22Rv1 (cell line): ENCODE measurements at regions not wholly inside any gene's neighbourhood (a gene's known extent, or its start where the extent isn't known, plus 50 kb on each side); places are given as distances from the start of the nearest gene placed in this dataset.
"Not testable (repeated sequence)": the region's sequence is repeated elsewhere in the genome, so short reads cannot be mapped to it uniquely, and the experiment has no call there.

ENCODE experiments used
- H3K27ac ChIP-seq: fragments of 450-650 bp; 2 replicates; pipeline ENCODE4 v1.5.1; 2017
- ZFX ChIP-seq: fragments of 450-650 bp; IDR thresholded peaks from 2 replicates; pipeline ENCODE4 v1.6.1; 2017; ENCODE audit warnings: antibody characterized with exemption, borderline replicate concordance
- TF ChIP-seq, protein P1 (sequence below): fragments of 450-650 bp; IDR thresholded peaks from 2 replicates; pipeline ENCODE4 v1.5.1; 2017; ENCODE audit warnings: mild to moderate bottlenecking

GRCh38 chr12:83904175-83904574 is 1008.4 kb downstream of the SLC6A15 start:
- TF ChIP-seq ZFX: no peak
- TF ChIP-seq, protein P1, sequence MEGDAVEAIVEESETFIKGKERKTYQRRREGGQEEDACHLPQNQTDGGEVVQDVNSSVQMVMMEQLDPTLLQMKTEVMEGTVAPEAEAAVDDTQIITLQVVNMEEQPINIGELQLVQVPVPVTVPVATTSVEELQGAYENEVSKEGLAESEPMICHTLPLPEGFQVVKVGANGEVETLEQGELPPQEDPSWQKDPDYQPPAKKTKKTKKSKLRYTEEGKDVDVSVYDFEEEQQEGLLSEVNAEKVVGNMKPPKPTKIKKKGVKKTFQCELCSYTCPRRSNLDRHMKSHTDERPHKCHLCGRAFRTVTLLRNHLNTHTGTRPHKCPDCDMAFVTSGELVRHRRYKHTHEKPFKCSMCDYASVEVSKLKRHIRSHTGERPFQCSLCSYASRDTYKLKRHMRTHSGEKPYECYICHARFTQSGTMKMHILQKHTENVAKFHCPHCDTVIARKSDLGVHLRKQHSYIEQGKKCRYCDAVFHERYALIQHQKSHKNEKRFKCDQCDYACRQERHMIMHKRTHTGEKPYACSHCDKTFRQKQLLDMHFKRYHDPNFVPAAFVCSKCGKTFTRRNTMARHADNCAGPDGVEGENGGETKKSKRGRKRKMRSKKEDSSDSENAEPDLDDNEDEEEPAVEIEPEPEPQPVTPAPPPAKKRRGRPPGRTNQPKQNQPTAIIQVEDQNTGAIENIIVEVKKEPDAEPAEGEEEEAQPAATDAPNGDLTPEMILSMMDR: no peak
- no peak overlapping the region for H3K27ac ChIP-seq

- TF ChIP-seq ZFX: no peak
- no peak overlapping the region for H3K27ac ChIP-seq
These were observed 1016.2 kb downstream of the SLC6A15 start for GRCh38 chr12:83896416-83896815.

DNA sequence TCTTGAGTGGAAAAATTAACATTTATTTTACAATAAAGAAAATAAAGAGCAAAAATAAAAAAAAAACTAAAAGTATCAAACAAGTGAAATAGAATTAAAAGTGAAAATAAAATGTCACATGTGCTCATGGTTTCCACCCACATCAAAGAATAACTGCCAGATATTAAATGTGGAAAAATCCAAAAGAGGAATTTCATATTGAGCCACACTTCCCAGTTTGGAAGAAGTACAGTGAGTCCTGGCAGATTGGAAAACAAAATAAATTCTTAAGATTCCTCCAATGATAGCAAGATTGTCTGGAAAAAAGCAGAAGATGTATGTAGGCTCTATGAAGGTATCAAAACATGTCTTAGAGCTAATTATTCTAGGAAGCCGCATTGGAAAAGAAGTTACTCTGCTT is 1019.5 kb downstream of the SLC6A15 start:
- H3K27ac ChIP-seq: no peak overlapping the region
- TF ChIP-seq, protein P1: no peak
- TF ChIP-seq ZFX: no peak

- TF ChIP-seq, protein P1: no peak
- TF ChIP-seq ZFX: no peak
- no peak overlapping the region for H3K27ac ChIP-seq
These were observed 1022.9 kb downstream of the SLC6A15 start for GRCh38 chr12:83889745-83890144.

- no peak overlapping the region for H3K27ac ChIP-seq
- TF ChIP-seq, protein P1: no peak
- no peak for TF ChIP-seq ZFX
These were observed 1026.1 kb downstream of the SLC6A15 start for GRCh38 chr12:83886479-83886878.

GRCh38 chr12:83870921-83871599 is 1041.5 kb downstream of the SLC6A15 start:
- not testable (repeated sequence) for H3K27ac ChIP-seq

- no peak overlapping the region for H3K27ac ChIP-seq
- TF ChIP-seq, protein P1: no peak
- no peak for TF ChIP-seq ZFX
These were observed 1046.1 kb downstream of the SLC6A15 start for GRCh38 chr12:83866477-83866876.

DNA sequence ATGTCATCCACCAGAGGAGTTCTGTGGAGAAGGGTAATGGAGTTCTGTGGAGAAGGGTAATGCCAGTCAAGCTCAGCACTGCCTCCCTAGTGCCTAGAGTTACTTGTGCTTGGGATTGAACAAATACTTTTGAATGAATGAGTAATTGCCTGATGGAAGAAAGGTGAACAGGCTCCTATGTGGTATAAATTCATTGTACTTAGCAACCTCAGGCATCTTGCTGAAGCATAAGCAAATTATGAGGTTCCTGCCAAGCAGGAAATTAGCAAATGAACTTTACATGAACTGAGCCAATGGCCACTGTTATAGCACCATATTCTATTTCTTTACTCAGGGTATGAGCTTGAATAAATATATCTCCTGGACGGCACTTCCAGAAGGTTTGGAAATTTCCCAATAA is 1047.2 kb downstream of the SLC6A15 start:
- TF ChIP-seq ZFX: no peak
- TF ChIP-seq, protein P1: no peak; the same call in 1 of the 2 replicates
- H3K27ac ChIP-seq: no peak overlapping the region
